Urinary bladder (tissue), 3 donors: ENCODE measurements at regions not wholly inside any gene's neighbourhood (a gene's known extent, or its start where the extent isn't known, plus 50 kb on each side); places are given as distances from the start of the nearest gene placed in this dataset.

Experiments
- DNase-seq: peaks from one replicate; pipeline ENCODE4 v3.0.0-alpha.2; 2015; ENCODE audit errors: extremely low spot score
- H3K27ac ChIP-seq: one replicate; pipeline ENCODE4 v1.5.1; 2013; ENCODE audit warnings: low read depth, mild to moderate bottlenecking, moderate library complexity
- H3K36me3 ChIP-seq: one replicate; pipeline ENCODE4 v1.6.1; 2013; ENCODE audit warnings: mild to moderate bottlenecking, moderate library complexity; ENCODE audit not compliant: insufficient read depth
- H3K4me1 ChIP-seq: one replicate; pipeline ENCODE4 v1.6.1; 2013; ENCODE audit warnings: mild to moderate bottlenecking, moderate library complexity; ENCODE audit not compliant: insufficient read depth
- H3K4me3 ChIP-seq: one replicate; pipeline ENCODE4 v1.5.1; 2013; ENCODE audit warnings: low read depth, low read length
- WGBS: extraction: QIAGEN DNeasy Blood & Tissue Kit; methylation state at CpG from one replicate; pipeline ENCODE4 v1.1.7; 2013; 5-methylcytosine and 5-hydroxymethylcytosine counted together
- donor health status: healthy with polysubstance abuse.
- donor health status: healthy.

GRCh38 chr4:104719539-104720230 lies 225.0 kb upstream of the CXXC4 start:
- no peaks in the 10 kb centered on the region for H3K4me1 ChIP-seq
- H3K27ac ChIP-seq, result no peak overlapping the region
- 82% methylated on average over 4 of the region's 4 CpGs for WGBS
- no peak for DNase-seq
- H3K4me3 ChIP-seq, result no peak overlapping the region
- no peaks in the 10 kb centered on the region for H3K36me3 ChIP-seq

- Histone ChIP-seq H3K4me3 (no peak overlapping the region), H3K27ac (no peak overlapping the region), H3K36me3 (no peaks in the 10 kb centered on the region), H3K4me1 (no peaks in the 10 kb centered on the region)
- WGBS, result 84% methylated on average over 1 of the region's 1 CpG
- no peak for DNase-seq
These were observed 227.8 kb upstream of the CXXC4 start for GRCh38 chr4:104722467-104722866.

GRCh38 chr4:104726002-104726401 lies 231.3 kb upstream of the CXXC4 start:
- 87% methylated on average over 5 of the region's 5 CpGs for WGBS
- no peak overlapping the region for H3K4me3 ChIP-seq
- DNase-seq, result no peak
- no peak overlapping the region for H3K27ac ChIP-seq
- no peaks in the 10 kb centered on the region for H3K36me3 ChIP-seq
- H3K4me1 ChIP-seq, result no peaks in the 10 kb centered on the region

- 90% methylated on average over 3 of the region's 3 CpGs for WGBS
- no peak for DNase-seq
- Histone ChIP-seq H3K4me3 (no peak overlapping the region), H3K36me3 (no peaks in the 10 kb centered on the region), H3K27ac (no peak overlapping the region), H3K4me1 (no peaks in the 10 kb centered on the region)
These were observed 232.9 kb upstream of the CXXC4 start for GRCh38 chr4:104727643-104728042.

GRCh38 chr4:104728380-104729122 lies 233.9 kb upstream of the CXXC4 start:
- WGBS, result 76% methylated on average over 3 of the region's 3 CpGs
- Histone ChIP-seq H3K4me1 (no peaks in the 10 kb centered on the region), H3K27ac (no peak overlapping the region), H3K4me3 (no peak overlapping the region), H3K36me3 (no peaks in the 10 kb centered on the region)
- DNase-seq, result no peak

- no peak for DNase-seq
These were observed 238.1 kb upstream of the CXXC4 start for GRCh38 chr4:104732766-104733165.

GRCh38 chr4:104735174-104735573 lies 240.5 kb upstream of the CXXC4 start:
- no peak overlapping the region for H3K4me3 ChIP-seq
- DNase-seq, result no peak
- H3K36me3 ChIP-seq, result no peaks in the 10 kb centered on the region
- 50% methylated on average over 2 of the region's 2 CpGs for WGBS
- H3K4me1 ChIP-seq, result no peaks in the 10 kb centered on the region
- no peak overlapping the region for H3K27ac ChIP-seq

More at GRCh38 chr4:104732766-104733165, 238.1 kb upstream of the CXXC4 start:
- Histone ChIP-seq H3K36me3 (no peaks in the 10 kb centered on the region), H3K4me3 (no peak overlapping the region), H3K27ac (no peak overlapping the region), H3K4me1 (no peaks in the 10 kb centered on the region)

GRCh38 chr4:104740161-104740560 lies 245.5 kb upstream of the CXXC4 start:
- WGBS, result 77% methylated on average over 3 of the region's 3 CpGs
- no peak for DNase-seq
- no peaks in the 10 kb centered on the region for H3K36me3 ChIP-seq

GRCh38 chr4:104743215-104743653 lies 248.5 kb upstream of the CXXC4 start:
- Histone ChIP-seq H3K4me1 (no peaks in the 10 kb centered on the region), H3K27ac (no peak overlapping the region), H3K36me3 (no peaks in the 10 kb centered on the region), H3K4me3 (no peak overlapping the region)
- WGBS, result 79% methylated on average over 6 of the region's 6 CpGs
- DNase-seq, result no peak

More at GRCh38 chr4:104740161-104740560, 245.5 kb upstream of the CXXC4 start:
- no peak overlapping the region for H3K4me3 ChIP-seq
- no peaks in the 10 kb centered on the region for H3K4me1 ChIP-seq
- H3K27ac ChIP-seq, result no peak overlapping the region

- 68% methylated on average over 1 of the region's 1 CpG for WGBS
- DNase-seq, result no peak
- H3K4me3 ChIP-seq, result no peak overlapping the region
- H3K4me1 ChIP-seq, result no peaks in the 10 kb centered on the region
- H3K27ac ChIP-seq, result no peak overlapping the region
- no peaks in the 10 kb centered on the region for H3K36me3 ChIP-seq
These were observed 252.9 kb upstream of the CXXC4 start for GRCh38 chr4:104747635-104748034.

GRCh38 chr4:104749062-104749461 lies 254.4 kb upstream of the CXXC4 start:
- Histone ChIP-seq H3K4me3 (no peak overlapping the region), H3K36me3 (no peaks in the 10 kb centered on the region), H3K27ac (no peak overlapping the region), H3K4me1 (no peaks in the 10 kb centered on the region)
- WGBS, result 79% methylated on average over 3 of the region's 3 CpGs
- DNase-seq, result no peak

- DNase-seq, result no peak
- WGBS, result 69% methylated on average over 2 of the region's 2 CpGs
- Histone ChIP-seq H3K27ac (no peak overlapping the region), H3K4me3 (no peak overlapping the region), H3K4me1 (no peaks in the 10 kb centered on the region), H3K36me3 (no peaks in the 10 kb centered on the region)
These were observed 255.3 kb upstream of the CXXC4 start for GRCh38 chr4:104750008-104750407.

GRCh38 chr4:104751468-104751867 lies 256.8 kb upstream of the CXXC4 start:
- H3K27ac ChIP-seq, result no peak overlapping the region
- no peak for DNase-seq
- no peaks in the 10 kb centered on the region for H3K4me1 ChIP-seq
- no peak overlapping the region for H3K4me3 ChIP-seq
- 95% methylated on average over 2 of the region's 2 CpGs for WGBS
- H3K36me3 ChIP-seq, result no peaks in the 10 kb centered on the region

- no peak overlapping the region for H3K4me3 ChIP-seq
- no peak overlapping the region for H3K27ac ChIP-seq
- no peaks in the 10 kb centered on the region for H3K4me1 ChIP-seq
- WGBS, result 25% methylated on average over 1 of the region's 1 CpG
- no peaks in the 10 kb centered on the region for H3K36me3 ChIP-seq
- DNase-seq, result no peak
These were observed 257.6 kb upstream of the CXXC4 start for GRCh38 chr4:104752337-104752736.
